ENCODE measurements at regions not wholly inside any gene's neighbourhood (a gene's known extent, or its start where the extent isn't known, plus 50 kb on each side); places are given as distances from the start of the nearest gene placed in this dataset.

GRCh38 chr16:77652399-77652798, 69.9 kb upstream of the NUDT7 start:
- TF ChIP-seq EZH2 (IDR thresholded peaks at IDR 0.05; ENCODE audit: insufficient read depth, poor library complexity, severe bottlenecking) (no peak), EZH2phosphoT487 (IDR thresholded peaks at IDR 0.05; ENCODE audit: insufficient read depth, low read depth) (no peak)

All from GM23248 (cell line).